GM12874 (cell line): ENCODE measurements at regions not wholly inside any gene's neighbourhood (a gene's known extent, or its start where the extent isn't known, plus 50 kb on each side); places are given as distances from the start of the nearest gene placed in this dataset.

Experiments used
- TF ChIP-seq, protein P1 (sequence below): IDR thresholded peaks from 2 replicates; pipeline ENCODE4 v1.5.1; 2011; ENCODE audit warnings: low read depth, mild to moderate bottlenecking, control low read depth, low read length, moderate library complexity; ENCODE audit not compliant: insufficient read depth

DNA sequence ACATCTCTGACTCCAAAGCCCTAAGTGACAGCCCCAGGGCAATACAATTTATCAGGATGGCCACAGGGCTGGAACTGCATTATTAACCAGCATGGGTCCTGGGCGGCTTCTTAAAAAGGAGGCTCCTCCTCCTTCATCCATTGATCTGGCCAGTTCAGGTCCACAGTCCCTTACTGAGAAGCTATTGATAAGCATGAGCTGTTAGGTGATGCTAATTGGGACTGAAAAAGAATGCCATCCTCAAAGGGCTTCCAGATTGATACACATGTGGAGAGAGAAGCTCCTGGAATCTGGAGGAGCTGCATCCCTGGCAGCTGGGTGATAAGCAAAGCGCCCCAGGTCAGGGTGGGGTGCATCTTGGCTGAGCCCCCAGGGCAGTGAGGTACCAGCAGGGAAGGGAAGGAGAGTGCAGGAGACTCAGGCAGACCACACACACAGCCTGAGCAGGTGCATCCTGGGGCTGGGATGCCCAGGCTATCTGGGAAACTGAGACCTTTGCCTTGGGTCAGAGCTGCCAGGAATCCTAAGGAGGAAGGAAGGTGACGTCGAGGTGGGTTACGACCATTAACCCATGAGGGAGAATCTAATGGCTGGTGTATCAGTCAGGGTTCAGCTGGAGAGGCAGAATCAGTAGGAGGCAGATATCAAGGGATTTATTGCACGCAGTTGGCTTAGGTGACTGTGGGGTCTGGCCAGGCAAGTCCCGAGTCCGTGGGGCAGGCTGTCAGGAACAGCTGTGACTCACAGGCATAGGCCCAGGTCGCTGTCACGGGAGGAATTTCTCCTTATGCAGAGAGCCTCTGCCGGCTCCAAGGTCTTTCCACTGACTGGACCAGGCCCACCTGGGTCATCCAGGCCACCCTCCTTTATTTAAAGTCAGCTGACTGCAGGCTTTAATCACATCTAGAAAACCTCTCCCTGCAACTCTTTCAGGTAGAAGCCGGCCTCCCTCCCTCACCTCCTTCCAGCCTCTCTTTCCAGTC lies 261.2 kb downstream of the BMP7 start:
- TF ChIP-seq, protein P1, sequence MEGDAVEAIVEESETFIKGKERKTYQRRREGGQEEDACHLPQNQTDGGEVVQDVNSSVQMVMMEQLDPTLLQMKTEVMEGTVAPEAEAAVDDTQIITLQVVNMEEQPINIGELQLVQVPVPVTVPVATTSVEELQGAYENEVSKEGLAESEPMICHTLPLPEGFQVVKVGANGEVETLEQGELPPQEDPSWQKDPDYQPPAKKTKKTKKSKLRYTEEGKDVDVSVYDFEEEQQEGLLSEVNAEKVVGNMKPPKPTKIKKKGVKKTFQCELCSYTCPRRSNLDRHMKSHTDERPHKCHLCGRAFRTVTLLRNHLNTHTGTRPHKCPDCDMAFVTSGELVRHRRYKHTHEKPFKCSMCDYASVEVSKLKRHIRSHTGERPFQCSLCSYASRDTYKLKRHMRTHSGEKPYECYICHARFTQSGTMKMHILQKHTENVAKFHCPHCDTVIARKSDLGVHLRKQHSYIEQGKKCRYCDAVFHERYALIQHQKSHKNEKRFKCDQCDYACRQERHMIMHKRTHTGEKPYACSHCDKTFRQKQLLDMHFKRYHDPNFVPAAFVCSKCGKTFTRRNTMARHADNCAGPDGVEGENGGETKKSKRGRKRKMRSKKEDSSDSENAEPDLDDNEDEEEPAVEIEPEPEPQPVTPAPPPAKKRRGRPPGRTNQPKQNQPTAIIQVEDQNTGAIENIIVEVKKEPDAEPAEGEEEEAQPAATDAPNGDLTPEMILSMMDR: no peak

DNA sequence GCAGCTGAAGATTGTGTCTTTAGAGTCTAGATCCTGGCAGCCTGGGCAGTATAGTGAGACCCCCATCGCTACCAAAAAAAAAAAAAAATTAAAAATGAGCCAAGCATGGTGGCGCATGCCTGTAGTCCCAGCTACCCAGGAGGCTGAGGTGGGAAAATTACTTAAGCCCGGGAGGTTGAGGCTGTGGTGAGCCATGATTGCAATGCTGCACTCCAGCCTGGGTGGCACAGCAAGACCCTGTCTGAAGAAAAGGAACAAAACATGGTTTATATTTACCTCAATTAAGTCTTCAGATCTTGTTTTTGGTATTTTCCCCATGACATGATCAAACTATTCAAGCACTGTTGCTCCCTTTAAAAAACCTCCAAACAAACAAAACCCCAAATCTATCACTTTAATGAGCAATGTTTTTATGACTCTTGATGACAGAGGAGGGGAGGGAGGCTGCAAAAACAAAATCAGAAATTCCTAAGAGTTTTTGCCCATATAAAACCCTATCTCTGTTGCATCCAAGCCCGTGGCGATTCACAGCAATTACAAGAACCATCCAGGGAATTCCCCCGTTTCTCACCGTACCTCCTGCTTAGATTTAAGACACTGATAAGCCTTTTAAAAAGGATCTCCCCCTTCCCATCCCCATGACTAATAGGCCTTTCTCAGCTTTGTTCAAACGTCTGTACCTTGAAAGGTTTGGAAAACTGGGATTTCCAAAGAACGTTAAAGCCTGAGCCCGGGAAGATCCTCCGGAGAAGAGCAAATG lies 259.9 kb downstream of the BMP7 start:
- TF ChIP-seq, protein P1: no peak

DNA sequence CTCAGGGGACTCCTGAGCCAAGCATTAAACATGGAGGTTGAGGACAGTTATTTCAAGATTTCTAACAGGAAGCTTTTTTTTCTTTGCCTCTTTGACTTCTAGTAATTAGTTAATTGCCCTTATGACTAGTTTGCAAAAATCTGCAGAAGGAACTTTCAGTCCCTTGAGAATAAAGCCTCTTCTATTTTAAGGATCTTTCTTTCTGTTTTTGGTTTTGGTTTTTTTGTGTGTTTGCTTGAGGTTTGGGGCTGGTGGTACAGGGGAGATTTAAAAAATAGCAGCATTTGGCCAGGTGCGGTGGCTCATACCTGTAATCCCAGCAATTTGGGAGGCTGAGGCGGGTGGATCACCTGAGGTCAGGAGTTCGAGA lies 259.3 kb downstream of the BMP7 start:
- TF ChIP-seq, protein P1: no peak

DNA sequence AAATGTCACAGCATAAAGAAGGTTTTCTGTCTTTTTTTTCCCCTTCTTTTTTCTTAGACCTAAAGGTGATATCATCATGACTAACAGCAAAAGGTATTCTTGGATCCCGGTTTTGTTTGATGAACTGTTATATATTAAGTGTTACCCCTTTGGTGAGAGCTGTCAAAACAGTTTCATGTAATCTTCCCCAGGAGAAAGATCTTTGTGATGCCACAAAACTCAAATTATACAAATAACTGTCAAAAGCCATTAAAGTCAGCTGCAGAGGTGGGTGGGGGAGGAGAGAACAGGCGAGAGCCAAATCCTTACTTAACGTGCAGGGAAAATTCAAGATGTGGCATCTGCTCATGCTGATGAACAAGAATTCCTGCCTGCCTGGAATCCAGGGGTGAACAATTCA lies 258.2 kb downstream of the BMP7 start:
- TF ChIP-seq, protein P1: no peak

DNA sequence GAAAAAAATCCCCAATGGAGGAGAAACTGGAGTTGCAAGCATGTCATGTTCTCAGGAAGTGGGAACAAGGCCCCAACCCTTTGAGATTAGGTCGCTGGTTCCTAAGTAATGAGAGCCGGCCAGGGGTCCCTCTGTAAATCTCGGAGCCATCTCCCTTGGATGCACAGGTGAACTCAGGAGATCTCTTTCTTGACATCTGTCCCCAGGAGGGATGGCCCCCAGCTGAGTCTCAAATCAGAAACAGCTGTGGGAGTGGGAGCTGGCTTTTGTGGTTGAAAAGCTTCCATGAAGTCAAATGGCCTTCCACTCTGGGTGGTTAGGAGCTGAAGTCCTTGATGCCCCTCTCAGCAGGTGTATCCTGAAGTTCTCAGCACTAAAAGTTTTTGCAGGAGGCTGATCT lies 257.1 kb downstream of the BMP7 start:
- TF ChIP-seq, protein P1: no peak

DNA sequence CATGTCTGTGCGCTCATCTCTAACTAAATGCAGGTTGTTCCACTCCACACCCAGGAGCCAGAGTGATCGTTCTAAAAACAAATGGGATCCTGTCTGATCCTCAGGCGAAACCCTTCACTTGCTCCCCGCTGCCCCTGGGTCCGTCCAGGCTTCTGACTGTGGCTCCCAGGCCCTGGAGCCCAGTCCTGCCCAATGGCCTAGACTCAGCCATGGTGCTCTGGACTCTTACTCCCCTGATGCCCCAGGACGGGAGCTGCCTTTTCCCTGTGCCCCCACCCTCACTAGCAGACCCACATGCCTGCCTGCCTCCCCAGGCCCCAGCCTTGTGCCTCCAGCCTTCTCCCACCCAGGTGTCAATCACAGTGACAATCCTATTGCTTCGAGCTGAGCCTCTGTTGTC lies 256.7 kb downstream of the BMP7 start:
- TF ChIP-seq, protein P1: no peak

DNA sequence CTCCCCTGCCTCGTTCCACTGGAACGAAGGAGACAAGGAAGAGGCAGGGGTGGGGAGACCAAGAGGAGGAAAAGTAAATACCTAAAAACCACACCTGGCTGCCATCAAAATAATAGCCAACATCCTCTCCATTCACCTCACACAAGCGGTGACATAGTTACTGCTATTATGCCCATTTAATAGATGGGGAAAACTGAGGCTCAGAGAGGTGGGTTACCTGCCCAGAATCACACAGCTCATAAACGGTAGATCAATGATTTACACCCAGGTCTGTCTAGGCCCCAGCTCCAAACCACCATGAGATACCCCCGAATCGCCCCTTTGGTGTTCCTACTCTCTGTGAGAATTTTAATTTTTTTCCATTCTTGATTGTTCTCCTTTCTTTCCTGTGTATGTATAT lies 253.8 kb downstream of the BMP7 start:
- TF ChIP-seq, protein P1: no peak
